C4-2B (cell line): ENCODE measurements at regions not wholly inside any gene's neighbourhood (a gene's known extent, or its start where the extent isn't known, plus 50 kb on each side); places are given as distances from the start of the nearest gene placed in this dataset.
"Not testable (repeated sequence)": the region's sequence is repeated elsewhere in the genome, so short reads cannot be mapped to it uniquely, and the experiment has no call there.

Experiments used
- H3K27ac ChIP-seq: fragments of 450-650 bp; 2 replicates; pipeline ENCODE4 v1.5.1; 2017
- CTCF ChIP-seq: fragments of 450-650 bp; conservative IDR thresholded peaks from 2 replicates; pipeline ENCODE4 v1.5.1; 2017; ENCODE audit warnings: mild to moderate bottlenecking
- ZFX ChIP-seq: fragments of 450-650 bp; IDR thresholded peaks from 2 replicates; pipeline ENCODE4 v1.6.1; 2017

- no peak overlapping the region for H3K27ac ChIP-seq
- TF ChIP-seq CTCF, result no peak
- TF ChIP-seq ZFX, result no peak
Observed at GRCh38 chr16:48024042-48024441, 131.8 kb downstream of the ABCC12 start.

GRCh38 chr16:48022496-48022895 is 133.3 kb downstream of the ABCC12 start:
- no peak overlapping the region for H3K27ac ChIP-seq
- TF ChIP-seq ZFX, result no peak
- no peak for TF ChIP-seq CTCF

- not testable (repeated sequence) for H3K27ac ChIP-seq
Observed at GRCh38 chr16:48020617-48021016, 135.2 kb downstream of the ABCC12 start.

- TF ChIP-seq CTCF (no peak), ZFX (no peak)
- H3K27ac ChIP-seq, result no peak overlapping the region
Observed at GRCh38 chr16:48014349-48015135, 141.3 kb downstream of the ABCC12 start.

GRCh38 chr16:48013491-48013901 is 142.3 kb downstream of the ABCC12 start:
- H3K27ac ChIP-seq, result no peak overlapping the region
- TF ChIP-seq CTCF, result no peak
- TF ChIP-seq ZFX, result no peak

GRCh38 chr16:48011878-48012658 is 143.7 kb downstream of the ABCC12 start:
- TF ChIP-seq ZFX, result no peak
- TF ChIP-seq CTCF, result no peak
- H3K27ac ChIP-seq, result no peak overlapping the region

GRCh38 chr16:48011466-48011865 is 144.3 kb downstream of the ABCC12 start:
- H3K27ac ChIP-seq, result no peak overlapping the region

More at GRCh38 chr16:48011466-48011865, 144.3 kb downstream of the ABCC12 start:
- TF ChIP-seq ZFX (no peak), CTCF (no peak)
